Panc1 (cell line): ENCODE measurements at regions not wholly inside any gene's neighbourhood (a gene's known extent, or its start where the extent isn't known, plus 50 kb on each side); places are given as distances from the start of the nearest gene placed in this dataset.

ENCODE experiments used
- REST ChIP-seq, 2 experiments: IDR thresholded peaks; 2 replicates each; pipeline ENCODE4 v1.6.1; 2011 to 2012; ENCODE audit warnings: low read depth in 2 of 2, control low read depth in 1 of 2, low read length in 1 of 2, mild to moderate bottlenecking in 1 of 2, moderate library complexity in 1 of 2; ENCODE audit not compliant: insufficient read depth in 1 of 2
- TF ChIP-seq, protein P1 (sequence below): fragments of 450-650 bp; IDR thresholded peaks from 2 replicates; pipeline ENCODE4 v1.5.1; 2017; ENCODE audit warnings: mild to moderate bottlenecking

DNA sequence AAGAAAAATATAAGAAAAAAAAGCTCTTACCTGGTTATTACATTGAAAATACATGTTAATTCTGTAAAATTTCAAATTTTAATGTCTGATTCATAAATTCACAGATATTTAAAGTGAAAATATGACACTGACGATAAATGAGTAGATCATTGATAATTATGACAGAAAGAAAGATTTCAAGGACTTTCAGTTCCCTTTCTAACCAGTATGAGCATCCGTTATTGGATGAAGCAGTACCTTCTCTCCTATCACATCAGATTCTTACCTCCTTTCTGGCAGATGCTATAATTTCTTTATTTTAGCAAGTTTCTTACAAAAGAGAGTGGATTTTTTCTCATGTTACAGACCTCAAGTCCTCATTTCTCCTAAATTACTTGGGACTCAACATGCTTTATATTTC, 847.3 kb downstream of the JRKL start:
- TF ChIP-seq, protein P1, sequence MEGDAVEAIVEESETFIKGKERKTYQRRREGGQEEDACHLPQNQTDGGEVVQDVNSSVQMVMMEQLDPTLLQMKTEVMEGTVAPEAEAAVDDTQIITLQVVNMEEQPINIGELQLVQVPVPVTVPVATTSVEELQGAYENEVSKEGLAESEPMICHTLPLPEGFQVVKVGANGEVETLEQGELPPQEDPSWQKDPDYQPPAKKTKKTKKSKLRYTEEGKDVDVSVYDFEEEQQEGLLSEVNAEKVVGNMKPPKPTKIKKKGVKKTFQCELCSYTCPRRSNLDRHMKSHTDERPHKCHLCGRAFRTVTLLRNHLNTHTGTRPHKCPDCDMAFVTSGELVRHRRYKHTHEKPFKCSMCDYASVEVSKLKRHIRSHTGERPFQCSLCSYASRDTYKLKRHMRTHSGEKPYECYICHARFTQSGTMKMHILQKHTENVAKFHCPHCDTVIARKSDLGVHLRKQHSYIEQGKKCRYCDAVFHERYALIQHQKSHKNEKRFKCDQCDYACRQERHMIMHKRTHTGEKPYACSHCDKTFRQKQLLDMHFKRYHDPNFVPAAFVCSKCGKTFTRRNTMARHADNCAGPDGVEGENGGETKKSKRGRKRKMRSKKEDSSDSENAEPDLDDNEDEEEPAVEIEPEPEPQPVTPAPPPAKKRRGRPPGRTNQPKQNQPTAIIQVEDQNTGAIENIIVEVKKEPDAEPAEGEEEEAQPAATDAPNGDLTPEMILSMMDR: no peak
- no peak for TF ChIP-seq REST (IDR thresholded peaks at IDR 0.05; ENCODE audit: insufficient read depth in 1 of 2, low read depth in 2 of 2, low read length in 1 of 2)
